HG03558 (cell line): ENCODE measurements at regions not wholly inside any gene's neighbourhood (a gene's known extent, or its start where the extent isn't known, plus 50 kb on each side); places are given as distances from the start of the nearest gene placed in this dataset.
"Not testable (repeated sequence)": the region's sequence is repeated elsewhere in the genome, so short reads cannot be mapped to it uniquely, and the experiment has no call there.

ENCODE experiments used
- ATAC-seq: cut with Tn5 transposase; IDR thresholded peaks from one replicate; pipeline ENCODE4 v1.9.1; 2021; ENCODE audit warnings: moderate number of reproducible peaks; ENCODE audit not compliant: unreplicated experiment; ENCODE audit errors: extremely low read depth

DNA sequence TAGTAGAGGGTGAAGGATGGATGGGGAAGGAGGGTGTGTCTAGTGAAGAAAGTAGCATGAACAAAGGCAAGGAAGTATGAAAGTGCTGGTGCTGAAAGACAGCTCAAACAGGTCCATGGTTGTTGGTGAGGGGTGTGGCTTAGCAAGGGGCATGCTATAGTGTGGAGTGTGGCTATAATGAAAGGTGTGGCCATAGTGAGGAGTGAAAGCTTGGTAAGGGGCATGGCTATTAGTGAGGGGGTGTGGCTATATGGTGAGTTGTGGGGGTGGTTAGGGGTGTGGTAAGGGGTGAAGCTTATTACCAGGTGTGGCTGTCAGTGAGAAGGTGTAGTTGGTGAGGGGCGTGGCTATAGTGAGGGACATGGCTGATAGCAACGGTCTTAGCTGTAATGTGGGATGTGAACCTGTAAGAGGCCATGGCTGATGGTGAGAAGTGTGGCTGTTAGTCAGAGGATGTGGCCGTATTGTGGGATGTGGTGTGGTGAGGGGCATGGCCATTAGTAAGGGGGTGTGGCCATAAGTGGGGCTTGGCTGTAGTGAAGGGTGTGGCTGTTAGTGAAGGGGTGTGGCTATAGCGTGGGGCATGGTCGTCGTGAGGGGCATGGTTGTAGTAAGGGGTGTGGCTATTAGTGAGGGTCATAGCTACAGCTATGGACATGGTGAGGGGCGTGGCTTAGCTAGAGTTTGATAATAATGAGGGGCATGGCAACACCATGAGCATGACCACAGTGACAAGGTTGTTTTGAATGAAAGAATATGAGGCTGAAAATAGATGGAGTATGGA is 549.6 kb downstream of the FBXO15 start:
- no peak for ATAC-seq

GRCh38 chr18:73594749-73595148 is 552.9 kb downstream of the FBXO15 start:
- ATAC-seq, result no peak

DNA sequence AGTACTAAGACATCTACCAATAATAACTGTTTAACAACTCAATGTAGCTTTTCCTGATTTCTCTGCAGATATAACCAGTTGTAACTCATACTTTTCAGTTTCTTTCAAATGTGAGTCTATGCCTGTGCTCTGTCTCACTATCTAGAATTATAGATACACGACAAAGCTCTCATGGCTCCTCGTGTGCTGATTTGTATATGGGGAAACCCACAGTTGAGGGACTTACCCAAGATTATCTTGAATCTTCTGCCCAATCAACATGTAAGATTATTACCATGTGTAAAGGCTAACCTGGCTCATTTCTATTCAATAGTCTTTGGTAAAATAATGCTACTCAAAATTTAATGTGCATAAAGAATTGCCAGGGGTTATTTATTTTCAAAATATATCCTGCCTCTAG is 554.4 kb downstream of the FBXO15 start:
- ATAC-seq, result no peak

DNA sequence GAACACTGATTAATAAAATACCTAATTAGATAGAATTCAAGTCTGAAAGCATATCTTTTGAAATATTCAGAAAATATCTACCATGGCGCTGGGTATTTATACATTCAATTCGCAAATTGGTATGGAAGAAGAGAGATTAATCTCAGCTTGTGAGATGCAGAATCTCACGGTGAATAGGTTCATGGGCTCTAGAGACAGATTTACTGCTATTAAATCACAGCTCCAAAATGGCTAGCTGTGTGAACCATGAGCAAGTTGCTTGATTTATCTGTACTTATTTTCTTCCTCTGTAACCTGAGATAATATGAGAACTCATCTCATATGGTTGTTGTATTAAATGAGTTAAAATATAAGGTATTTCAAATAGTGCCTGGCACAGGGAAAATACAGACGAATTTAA is 556.7 kb downstream of the FBXO15 start:
- ATAC-seq, result no peak

DNA sequence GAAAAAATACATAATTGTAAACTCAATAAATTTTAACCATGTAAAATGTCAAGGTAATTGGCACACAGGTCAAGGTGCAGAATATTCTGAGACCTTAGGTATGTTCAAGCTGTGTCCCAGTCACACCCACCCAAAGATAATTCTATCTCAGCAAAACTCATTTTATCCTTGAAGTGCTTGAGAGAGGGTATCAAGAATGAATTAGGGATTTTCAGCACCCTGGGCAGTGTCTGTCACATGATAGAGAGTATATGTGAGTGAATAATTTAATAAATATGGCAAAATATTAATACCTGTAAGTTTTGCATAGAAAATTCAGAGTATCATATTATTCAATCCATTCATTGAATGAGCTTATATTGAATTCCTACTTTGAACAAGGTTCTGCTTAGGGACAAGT is 567.9 kb downstream of the FBXO15 start:
- no peak for ATAC-seq

GRCh38 chr18:73577365-73577764 is 570.3 kb downstream of the FBXO15 start:
- ATAC-seq, result no peak

- ATAC-seq, result no peak
These were observed 583.6 kb downstream of the FBXO15 start for GRCh38 chr18:73563901-73564472.

DNA sequence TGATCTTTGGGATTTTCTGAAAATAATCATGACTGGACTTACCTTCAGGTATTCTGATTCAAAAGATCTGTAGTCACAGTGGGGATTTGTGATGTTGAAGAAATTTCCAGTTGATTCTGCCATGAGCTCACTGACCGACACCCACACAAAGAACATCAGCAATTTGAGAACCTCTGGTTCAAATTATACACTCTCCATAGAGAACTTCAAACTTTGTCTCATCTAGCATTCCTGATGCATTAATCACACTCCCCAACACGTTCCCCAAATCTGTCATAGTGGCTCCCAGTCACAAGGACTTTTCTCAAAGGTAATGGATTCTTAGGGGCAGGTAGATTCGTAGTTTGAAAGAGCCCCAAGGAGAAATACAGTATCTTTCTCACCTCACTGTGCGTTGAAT is 584.3 kb downstream of the FBXO15 start:
- no peak for ATAC-seq

DNA sequence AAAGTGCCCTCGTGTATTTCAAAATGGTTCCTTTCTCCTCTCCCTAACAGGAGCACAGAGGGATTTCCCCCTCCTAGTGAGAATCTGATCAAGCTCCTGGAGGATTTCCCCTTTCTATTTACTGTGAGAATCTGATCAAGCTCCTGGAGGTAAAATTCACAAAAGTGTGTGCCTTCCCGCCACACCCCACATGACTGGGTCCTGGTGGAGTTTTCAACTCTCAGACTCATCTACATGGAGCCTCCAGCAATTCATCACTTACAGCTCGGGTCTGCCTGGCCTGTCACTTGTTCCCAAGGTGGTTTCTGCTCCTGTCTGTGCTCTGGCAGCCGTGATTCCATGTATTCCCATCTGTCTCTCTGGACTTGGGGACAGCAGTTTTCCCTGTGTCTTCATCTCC is 590.7 kb downstream of the FBXO15 start:
- no peak for ATAC-seq

GRCh38 chr18:73552171-73552570 is 595.5 kb downstream of the FBXO15 start:
- ATAC-seq, result no peak

DNA sequence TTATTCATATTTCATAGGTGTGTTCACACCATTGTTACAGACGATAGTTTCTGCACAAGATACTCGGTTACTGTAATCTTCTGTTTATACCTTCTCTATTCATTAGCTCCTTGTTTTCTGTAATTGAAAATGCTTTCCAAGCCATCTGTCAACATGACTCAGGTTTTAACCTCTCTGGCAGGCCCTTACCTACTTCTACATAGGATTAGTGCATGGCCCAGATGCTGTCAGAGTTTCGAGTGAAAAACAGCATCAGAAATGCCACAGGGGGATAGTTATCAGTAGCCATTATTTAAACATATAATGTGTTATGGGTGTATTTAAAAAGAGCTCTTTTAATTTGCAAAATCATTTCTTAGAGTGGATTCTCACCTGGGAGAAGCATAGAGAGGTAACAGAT is 596.4 kb downstream of the FBXO15 start:
- no peak for ATAC-seq

DNA sequence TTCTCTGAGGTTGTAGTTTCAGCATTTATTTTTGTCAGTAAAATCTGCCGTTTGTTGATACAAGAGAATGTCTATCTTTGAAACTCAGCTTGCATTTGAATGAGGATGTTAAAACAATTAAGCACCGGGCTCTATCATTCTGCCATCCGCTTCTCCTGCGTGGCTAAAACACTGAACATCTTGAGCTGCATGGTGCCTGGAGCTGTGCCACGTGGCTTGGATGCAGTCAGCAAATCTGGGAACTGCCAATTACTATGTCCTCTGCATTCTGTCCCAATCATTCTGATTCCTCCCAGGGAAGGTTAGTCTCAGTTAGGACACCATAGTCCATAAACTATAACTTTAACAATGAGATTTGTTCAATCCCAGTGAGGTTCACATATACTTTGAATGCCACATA is 598.4 kb downstream of the FBXO15 start:
- no peak for ATAC-seq

DNA sequence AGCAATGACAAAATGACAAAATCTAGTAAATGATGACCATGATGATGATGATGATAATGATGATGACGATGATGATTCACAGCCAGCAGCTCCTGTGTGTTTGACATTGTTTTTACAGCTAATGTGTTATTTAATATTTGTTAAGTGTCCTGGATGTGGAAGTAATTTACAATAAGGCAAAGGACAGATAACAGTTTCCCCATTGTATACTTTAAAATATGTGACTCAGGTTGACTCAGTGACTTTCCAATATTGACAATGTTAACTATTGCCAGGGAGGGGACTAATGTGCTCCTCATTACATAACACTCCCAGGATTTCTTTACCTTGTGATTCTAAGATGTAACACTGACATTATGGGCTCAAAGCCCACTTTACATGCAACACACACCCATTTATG is 602.2 kb downstream of the FBXO15 start:
- ATAC-seq, result no peak

- ATAC-seq, result no peak
These were observed 603.0 kb downstream of the FBXO15 start for GRCh38 chr18:73544617-73545016.

DNA sequence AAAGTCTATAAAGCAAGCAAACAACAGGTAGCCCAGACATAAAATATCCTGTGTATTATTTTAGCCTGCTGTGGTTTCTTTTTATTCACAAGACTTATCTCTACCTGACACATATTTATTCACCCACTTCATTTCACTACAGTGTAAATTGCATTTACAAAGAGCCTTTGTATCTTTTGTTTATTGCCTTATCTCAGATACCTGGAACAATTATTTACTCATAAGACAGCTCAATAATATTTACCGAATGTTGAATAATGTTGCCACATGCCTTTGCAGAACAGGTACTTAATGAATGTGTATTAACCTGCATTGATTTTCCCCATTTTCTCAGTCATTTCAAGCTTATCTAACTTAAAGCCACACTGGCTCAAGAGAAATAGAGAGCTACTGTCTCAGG is 603.6 kb downstream of the FBXO15 start:
- ATAC-seq, result no peak

DNA sequence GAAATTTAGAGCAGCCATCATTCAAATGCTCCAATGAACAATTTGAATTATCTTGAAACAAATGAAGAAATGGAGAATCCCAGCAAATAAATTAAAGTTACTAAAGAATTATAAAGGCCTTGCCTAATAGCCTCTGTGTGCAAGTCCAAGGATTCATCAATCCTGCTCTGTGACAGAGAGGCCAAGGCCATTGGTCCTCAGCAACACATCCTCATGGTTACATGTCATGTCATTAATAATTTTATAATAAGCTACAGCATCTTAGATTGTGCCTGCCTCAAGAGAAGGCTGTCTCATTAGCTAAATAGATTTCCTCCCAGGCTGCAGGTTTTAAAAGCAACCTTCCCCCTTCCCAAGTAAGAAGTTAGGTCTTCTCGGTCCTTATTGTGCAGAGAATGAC is 611.6 kb downstream of the FBXO15 start:
- ATAC-seq, result no peak

DNA sequence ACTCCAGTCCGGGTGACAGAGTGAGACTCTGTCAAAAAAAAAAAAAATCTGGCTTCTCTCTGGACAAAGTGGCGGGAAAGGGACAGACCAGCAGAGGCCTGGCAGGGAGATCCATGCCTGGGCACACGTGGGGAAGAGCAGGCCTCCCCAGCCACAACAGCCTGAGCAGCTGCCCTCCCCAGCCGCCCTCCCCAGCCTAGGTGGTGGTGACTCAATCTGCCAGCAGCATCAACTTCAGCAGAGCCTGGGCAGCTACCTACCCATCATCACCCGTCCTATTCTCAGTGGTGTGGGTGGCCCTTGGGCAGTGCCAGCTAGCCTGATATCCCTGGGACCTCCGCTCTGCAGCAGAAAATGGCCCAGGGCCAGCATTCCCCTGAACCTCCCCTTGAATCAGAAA is 612.4 kb downstream of the FBXO15 start:
- no peak for ATAC-seq

GRCh38 chr18:73531601-73532000 is 616.0 kb downstream of the FBXO15 start:
- no peak for ATAC-seq

GRCh38 chr18:73528066-73528465 is 619.6 kb downstream of the FBXO15 start:
- ATAC-seq, result no peak

DNA sequence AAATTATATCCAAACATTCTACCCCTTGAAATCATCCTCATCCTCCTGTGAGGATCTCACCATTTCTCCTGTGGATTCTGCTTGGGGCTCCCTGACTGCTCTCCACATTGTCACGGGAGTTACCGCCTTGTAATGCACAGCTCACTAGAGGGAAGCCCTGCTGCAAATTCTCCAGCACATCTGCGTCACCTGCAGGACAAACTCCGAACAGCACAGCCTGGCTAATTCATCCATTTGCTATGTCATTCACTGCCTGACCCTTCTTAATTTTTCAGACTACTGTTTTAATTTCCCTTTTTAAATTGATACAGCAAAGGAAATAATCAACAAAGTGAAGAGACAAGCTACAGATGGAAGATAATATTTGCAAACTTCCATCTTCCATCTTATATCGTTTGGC is 627.4 kb downstream of the FBXO15 start:
- ATAC-seq, result no peak

GRCh38 chr18:73516056-73516455 is 631.6 kb downstream of the FBXO15 start:
- not testable (repeated sequence) for ATAC-seq

DNA sequence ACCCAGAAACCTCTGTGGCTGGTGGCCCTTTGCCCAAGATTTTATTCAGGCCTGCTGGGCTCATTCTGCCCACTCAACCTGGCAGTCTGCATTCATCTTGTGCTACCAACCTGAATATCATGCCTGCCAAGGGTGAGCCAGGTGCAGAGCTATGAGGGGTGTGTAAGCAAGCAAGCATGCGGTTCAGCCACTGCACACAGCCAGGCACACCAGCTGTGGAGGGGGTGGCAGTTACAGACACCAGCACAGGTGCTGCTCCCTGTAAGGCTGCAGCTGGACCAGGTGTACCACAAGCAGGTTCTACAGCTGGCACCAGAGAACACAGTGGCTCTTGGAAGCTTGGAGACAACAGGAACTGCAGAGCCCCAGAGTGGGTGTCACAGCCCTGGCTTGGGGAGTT is 633.2 kb downstream of the FBXO15 start:
- no peak for ATAC-seq
